Liver (tissue), 9 donors: ENCODE measurements at regions not wholly inside any gene's neighbourhood (a gene's known extent, or its start where the extent isn't known, plus 50 kb on each side); places are given as distances from the start of the nearest gene placed in this dataset. TPM values are rescaled to one million over a fixed set of nuclear protein-coding genes. Genes with fewer than 3 reads are reported as not detected.

ENCODE experiments used
- DNase-seq: peaks from one replicate; pipeline ENCODE4 v3.0.0-alpha.2; 2017; ENCODE audit warnings: low spot score
- H3K27ac ChIP-seq, 2 donors: one replicate each; pipeline ENCODE4 v1.7.0; 2013; ENCODE audit warnings: inconsistent platforms in 2 of 2, low read length in 2 of 2, control low read depth in 1 of 2, low read depth in 1 of 2, mild to moderate bottlenecking in 1 of 2
- H3K27me3 ChIP-seq, 4 donors: one replicate each; pipeline versions ENCODE4 v1.6.1 to v1.7.0; 2013; ENCODE audit warnings: low read length in 3 of 4, inconsistent platforms in 1 of 4, mild to moderate bottlenecking in 1 of 4, moderate library complexity in 1 of 4; ENCODE audit not compliant: control insufficient read depth in 4 of 4, insufficient read depth in 4 of 4
- H3K36me3 ChIP-seq, 4 donors: one replicate each; pipeline versions ENCODE4 v1.6.1 to v1.7.0; 2013; ENCODE audit warnings: low read length in 3 of 4, mild to moderate bottlenecking in 3 of 4, low read depth in 1 of 4, moderate library complexity in 1 of 4; ENCODE audit not compliant: control insufficient read depth in 4 of 4, insufficient read depth in 3 of 4
- H3K4me1 ChIP-seq, 4 donors: one replicate each; pipeline versions ENCODE4 v1.6.1 to v1.7.0; 2013; ENCODE audit warnings: low read length in 3 of 4, mild to moderate bottlenecking in 3 of 4, moderate library complexity in 1 of 4; ENCODE audit not compliant: control insufficient read depth in 4 of 4, insufficient read depth in 4 of 4
- H3K4me3 ChIP-seq, 3 donors: one replicate each; pipeline versions ENCODE4 v1.6.1 to v1.7.0; 2013; ENCODE audit warnings: low read length in 3 of 3, control low read depth in 1 of 3, low read depth in 1 of 3, mild to moderate bottlenecking in 1 of 3
- H3K9ac ChIP-seq, 2 donors: one replicate each; pipeline ENCODE4 v1.7.0; 2013; ENCODE audit warnings: low read length in 2 of 2, mild to moderate bottlenecking in 2 of 2, moderate library complexity in 2 of 2, control low read depth in 1 of 2, low read depth in 1 of 2
- H3K9me3 ChIP-seq, 4 donors: one replicate each; pipeline versions ENCODE4 v1.6.1 to v1.7.0; 2013; ENCODE audit warnings: low read length in 3 of 4; ENCODE audit not compliant: control insufficient read depth in 4 of 4
- ATF3 ChIP-seq: IDR thresholded peaks from 2 replicates; pipeline ENCODE4 v1.6.1; 2016; ENCODE audit warnings: antibody characterized with exemption
- EGR1 ChIP-seq, 2 donors: IDR thresholded peaks; 2 replicates each; pipeline ENCODE4 v1.6.1; 2016 to 2018; ENCODE audit warnings: antibody characterized with exemption in 2 of 2, low read depth in 2 of 2
- FOXA1 ChIP-seq: IDR thresholded peaks from 2 replicates; pipeline ENCODE4 v1.6.1; 2016; ENCODE audit warnings: antibody characterized with exemption
- FOXA2 ChIP-seq: IDR thresholded peaks from 2 replicates; pipeline ENCODE4 v1.6.1; 2016; ENCODE audit warnings: antibody characterized with exemption
- GABPA ChIP-seq, 2 donors: IDR thresholded peaks in 1 of 2; conservative IDR thresholded peaks in 1 of 2; 2 replicates each; pipeline ENCODE4 v1.6.1; 2016; ENCODE audit warnings: antibody characterized with exemption in 2 of 2, mild to moderate bottlenecking in 1 of 2, moderate library complexity in 1 of 2
- HNF4A ChIP-seq, 2 donors: conservative IDR thresholded peaks; 2 replicates each; pipeline ENCODE4 v1.6.1; 2016; ENCODE audit warnings: antibody characterized with exemption in 2 of 2, mild to moderate bottlenecking in 2 of 2
- HNF4G ChIP-seq: IDR thresholded peaks from 2 replicates; pipeline ENCODE4 v1.6.1; 2016; ENCODE audit warnings: antibody characterized with exemption
- JUND ChIP-seq, 2 donors: IDR thresholded peaks; 2 replicates each; pipeline ENCODE4 v1.6.1; 2016; ENCODE audit warnings: antibody characterized with exemption in 2 of 2
- NR2F2 ChIP-seq: IDR thresholded peaks from 2 replicates; pipeline ENCODE4 v1.6.1; 2016; ENCODE audit warnings: antibody characterized with exemption
- RXRA ChIP-seq, 2 donors: IDR thresholded peaks; 2 replicates each; pipeline ENCODE4 v1.6.1; 2017 to 2018; ENCODE audit warnings: antibody characterized with exemption in 2 of 2, mild to moderate bottlenecking in 1 of 2
- SP1 ChIP-seq: IDR thresholded peaks from 2 replicates; pipeline ENCODE4 v1.6.1; 2018; ENCODE audit warnings: antibody characterized with exemption, mild to moderate bottlenecking
- TAF1 ChIP-seq: conservative IDR thresholded peaks from 2 replicates; pipeline ENCODE4 v1.6.1; 2016; ENCODE audit warnings: antibody characterized with exemption, mild to moderate bottlenecking
- YY1 ChIP-seq: IDR thresholded peaks from 2 replicates; pipeline ENCODE4 v1.6.1; 2016; ENCODE audit warnings: antibody characterized with exemption, mild to moderate bottlenecking
- ZBTB33 ChIP-seq: IDR thresholded peaks from 2 replicates; pipeline ENCODE4 v1.6.1; 2016; ENCODE audit warnings: antibody characterized with exemption
- WGBS: extraction: QIAGEN DNeasy Blood & Tissue Kit; methylation state at CpG from one replicate; pipeline ENCODE4 v1.1.7; 2013; 5-methylcytosine and 5-hydroxymethylcytosine counted together
- small RNA-seq: library from RNA; depleted of rRNA; stranded (forward); fragments of <200 nt; gene quantifications from one replicate; pipeline ENCODE3, GENCODE V24; 2014
- TF ChIP-seq, protein P1 (sequence below): fragments of 150-350 bp; IDR thresholded peaks from 2 replicates; pipeline ENCODE4 v1.5.1; 2017; ENCODE audit warnings: improper control_type of control experiment, low read depth, low read length; ENCODE audit not compliant: missing input control
- donor health status: healthy.
- donor health status: healthy.
- donor health status: healthy.
- donor health status: healthy.
- donor health status: healthy.

- TF ChIP-seq ZBTB33 (no peak), TAF1 (no peak), EGR1 (IDR thresholded peaks at IDR 0.05; ENCODE audit: low read depth in 2 of 2) (no peak), FOXA2 (no peak), RXRA (IDR thresholded peaks at IDR 0.05) (no peak), HNF4A (conservative IDR thresholded peaks at IDR 0.05) (no peak), JUND (IDR thresholded peaks at IDR 0.05) (no peak), GABPA (IDR thresholded peaks at IDR 0.05 in 1 of 2, conservative IDR thresholded peaks at IDR 0.05 in 1 of 2) (no peak), YY1 (no peak), HNF4G (no peak)
Observed at GRCh38 chr14:99118046-99118721, 153.8 kb downstream of the BCL11B start (continued).

DNA sequence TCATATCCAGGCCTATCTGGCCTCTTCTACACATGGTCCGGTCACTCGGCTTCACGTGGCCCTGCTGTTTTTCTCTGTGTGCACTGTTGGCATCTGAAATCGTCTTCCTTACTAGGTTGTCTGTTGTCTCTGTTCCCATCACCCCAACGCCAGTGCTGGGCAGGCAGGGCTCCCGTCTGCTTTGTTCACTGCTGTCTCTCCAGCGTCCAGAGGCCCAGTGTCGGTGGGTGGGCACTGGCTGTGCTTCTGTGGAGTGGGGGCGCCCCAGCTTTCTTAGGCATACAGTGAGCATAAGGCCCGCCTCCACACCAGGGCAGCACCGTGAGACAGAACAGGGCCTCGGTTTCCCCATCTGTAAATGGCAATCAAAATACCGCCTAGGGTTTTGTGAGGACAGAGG lies 153.1 kb downstream of the BCL11B start:
- Histone ChIP-seq H3K27me3 (peaks cover 0 to 13% (median under 1%) of the 10 kb centered on the region in 4 donors), H3K36me3 (no peaks in the 10 kb centered on the region), H3K4me3 (no peak overlapping the region), H3K4me1 (no peaks in the 10 kb centered on the region), H3K9ac (no peak overlapping the region), H3K27ac (no peak overlapping the region), H3K9me3 (no peaks in the 10 kb centered on the region)
- TF ChIP-seq FOXA1 (no peak), ATF3 (no peak), SP1 (no peak), HNF4G (no peak), GABPA (IDR thresholded peaks at IDR 0.05 in 1 of 2, conservative IDR thresholded peaks at IDR 0.05 in 1 of 2) (no peak), NR2F2 (no peak)
- TF ChIP-seq, protein P1, sequence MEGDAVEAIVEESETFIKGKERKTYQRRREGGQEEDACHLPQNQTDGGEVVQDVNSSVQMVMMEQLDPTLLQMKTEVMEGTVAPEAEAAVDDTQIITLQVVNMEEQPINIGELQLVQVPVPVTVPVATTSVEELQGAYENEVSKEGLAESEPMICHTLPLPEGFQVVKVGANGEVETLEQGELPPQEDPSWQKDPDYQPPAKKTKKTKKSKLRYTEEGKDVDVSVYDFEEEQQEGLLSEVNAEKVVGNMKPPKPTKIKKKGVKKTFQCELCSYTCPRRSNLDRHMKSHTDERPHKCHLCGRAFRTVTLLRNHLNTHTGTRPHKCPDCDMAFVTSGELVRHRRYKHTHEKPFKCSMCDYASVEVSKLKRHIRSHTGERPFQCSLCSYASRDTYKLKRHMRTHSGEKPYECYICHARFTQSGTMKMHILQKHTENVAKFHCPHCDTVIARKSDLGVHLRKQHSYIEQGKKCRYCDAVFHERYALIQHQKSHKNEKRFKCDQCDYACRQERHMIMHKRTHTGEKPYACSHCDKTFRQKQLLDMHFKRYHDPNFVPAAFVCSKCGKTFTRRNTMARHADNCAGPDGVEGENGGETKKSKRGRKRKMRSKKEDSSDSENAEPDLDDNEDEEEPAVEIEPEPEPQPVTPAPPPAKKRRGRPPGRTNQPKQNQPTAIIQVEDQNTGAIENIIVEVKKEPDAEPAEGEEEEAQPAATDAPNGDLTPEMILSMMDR = no peak
- no peak for DNase-seq
- WGBS = 59% methylated on average over 13 of the region's 13 CpGs

Small RNAs in the stretch of these regions (small RNA-seq; reads per million reads assigned to genes)
- gene AL162151.2 (not detected), gene RN7SL714P (not detected)
